Testis (tissue), 2 donors: ENCODE measurements at regions not wholly inside any gene's neighbourhood (a gene's known extent, or its start where the extent isn't known, plus 50 kb on each side); places are given as distances from the start of the nearest gene placed in this dataset.

Experiments used
- DNase-seq: peaks from one replicate; pipeline ENCODE4 v3.0.0-alpha.2; 2019
- H3K27ac ChIP-seq, 2 donors: fragments of 200-600 bp; sonication (generic); one replicate each; pipeline ENCODE4 v1.5.1; 2019
- H3K27me3 ChIP-seq: fragments of 200-600 bp; sonication (generic); one replicate; pipeline ENCODE4 v1.5.1; 2019
- H3K36me3 ChIP-seq: fragments of 200-600 bp; sonication (generic); one replicate; pipeline ENCODE4 v1.5.1; 2017; ENCODE audit warnings: low read depth; ENCODE audit errors: missing control alignments
- H3K4me1 ChIP-seq: fragments of 200-600 bp; sonication (generic); one replicate; pipeline ENCODE4 v1.5.1; 2019
- H3K4me3 ChIP-seq, 2 donors: fragments of 200-600 bp; sonication (generic); one replicate each; pipeline ENCODE4 v1.5.1; 2017 to 2019
- H3K9me3 ChIP-seq: fragments of 200-600 bp; sonication (generic); one replicate; pipeline ENCODE4 v1.5.1; 2017
- CTCF ChIP-seq, 3 experiments: fragments of 450-650 bp in 2 of 3; fragments of 200-600 bp in 1 of 3; sonication (generic) in 1 of 3; IDR thresholded peaks; one replicate each; pipeline ENCODE4 v1.5.1; 2016 to 2019; ENCODE audit warnings: antibody characterized with exemption in 3 of 3, mild to moderate bottlenecking in 2 of 3, moderate library complexity in 1 of 3
- POLR2A ChIP-seq: fragments of 450-650 bp; IDR thresholded peaks from one replicate; pipeline ENCODE4 v1.6.1; 2017; ENCODE audit warnings: antibody characterized with exemption, mild to moderate bottlenecking, moderate library complexity
- WGBS, 2 donors: methylation state at CpG; one replicate each; pipeline ENCODE4 v1.1.5; 2018; 5-methylcytosine and 5-hydroxymethylcytosine counted together
- intact Hi-C: fragments of 100-400 bp; cut with DNase I; formaldehyde crosslinking; loops from one replicate; pipeline ENCODE4 v1.15.1; 2023; ENCODE audit warnings: low total_unique reads

GRCh38 chr2:41966920-41967319 is 80.9 kb upstream of the PKDCC start:
- Histone ChIP-seq H3K4me3 (no peak overlapping the region), H3K36me3 (no peaks in the 10 kb centered on the region), H3K27ac (peak overlapping the region; percentile 64 to 81), H3K9me3 (no peaks in the 10 kb centered on the region), H3K27me3 (no peaks in the 10 kb centered on the region), H3K4me1 (peaks cover 55% of the 10 kb centered on the region)
- peak; percentile 18 for DNase-seq
- TF ChIP-seq POLR2A = no peak
- no peak for TF ChIP-seq CTCF (IDR thresholded peaks at IDR 0.05)
- WGBS, 2 donors = 83 to 85% methylated on average over 5 to 8 of the region's 8 CpGs
- intact Hi-C loops = no loop called here

GRCh38 chr2:41967476-41968181 is 80.2 kb upstream of the PKDCC start:
- Histone ChIP-seq H3K36me3 (no peaks in the 10 kb centered on the region), H3K9me3 (no peaks in the 10 kb centered on the region), H3K4me1 (peaks cover 53% of the 10 kb centered on the region), H3K4me3 (no peak overlapping the region), H3K27ac (peak overlapping the region; percentile 64 to 81), H3K27me3 (no peaks in the 10 kb centered on the region)
- TF ChIP-seq CTCF (IDR thresholded peaks at IDR 0.05) (no peak), POLR2A (no peak)
- WGBS, 2 donors = 58 to 62% methylated on average over 13 of the region's 13 CpGs
- intact Hi-C loops = no loop called here
- peak; percentile 65 for DNase-seq

- no peak overlapping the region for H3K4me3 ChIP-seq
- TF ChIP-seq POLR2A (no peak), CTCF (IDR thresholded peaks at IDR 0.05) (no peak)
- H3K27me3 ChIP-seq = no peaks in the 10 kb centered on the region
- DNase-seq = no peak
- no peaks in the 10 kb centered on the region for H3K36me3 ChIP-seq
- H3K4me1 ChIP-seq = peaks cover 48% of the 10 kb centered on the region
- H3K9me3 ChIP-seq = no peaks in the 10 kb centered on the region
- intact Hi-C loops = no loop called here
- WGBS, 2 donors = 39 to 61% methylated on average over 2 of the region's 2 CpGs
- H3K27ac ChIP-seq = peak overlapping the region in 1 of 2 donors; percentile 81
These were observed 79.6 kb upstream of the PKDCC start for GRCh38 chr2:41968182-41968578.

GRCh38 chr2:41970988-41971660 is 76.7 kb upstream of the PKDCC start:
- Histone ChIP-seq H3K4me3 (no peak overlapping the region), H3K36me3 (no peaks in the 10 kb centered on the region), H3K4me1 (peaks cover 18% of the 10 kb centered on the region), H3K27me3 (no peaks in the 10 kb centered on the region), H3K27ac (no peak overlapping the region), H3K9me3 (no peaks in the 10 kb centered on the region)
- intact Hi-C loops = no loop called here
- WGBS, 2 donors = 65 to 70% methylated on average over 8 of the region's 8 CpGs
- TF ChIP-seq POLR2A (no peak), CTCF (IDR thresholded peaks at IDR 0.05) (no peak)
- no peak for DNase-seq
